Caco-2 (cell line): ENCODE measurements at regions not wholly inside any gene's neighbourhood (a gene's known extent, or its start where the extent isn't known, plus 50 kb on each side); places are given as distances from the start of the nearest gene placed in this dataset.

ENCODE experiments used
- BruUV-seq: library from RNA; stranded (reverse); fragments of 400-500 nt; replicated peaks from 2 replicates; lab custom pipeline; 2021; lab: Mats Ljungman, UMichigan
- CTCF ChIA-PET: fragments of 300-600 bp; sonication (Branson Sonifier 250); formaldehyde crosslinking; loops from one replicate; lab custom pipeline; 2022; ENCODE audit warnings: antibody characterized with exemption; lab: Charles Lee
- POLR2A ChIA-PET: fragments of 300-600 bp; sonication (Branson Sonifier 250); formaldehyde crosslinking; loops from one replicate; lab custom pipeline; 2022; ENCODE audit warnings: antibody characterized with exemption; lab: Charles Lee
- DNase-seq, 2 experiments: peaks; one replicate each; pipeline versions ENCODE4 v3.0.0 to v3.0.0-alpha.2; 2020 to 2022
- H3K27me3 ChIP-seq: replicated peaks from 2 replicates; pipeline ENCODE4 v1.6.0; 2011; ENCODE audit warnings: low read length; ENCODE audit not compliant: control insufficient read depth, insufficient read depth
- H3K36me3 ChIP-seq: 2 replicates; pipeline ENCODE4 v1.5.1; 2011; ENCODE audit warnings: low read length; ENCODE audit not compliant: control insufficient read depth, insufficient read depth
- H3K4me1 ChIP-seq: fragments of 250-450 bp; sonication (Bioruptor Pico); 2 replicates; pipeline ENCODE4 v1.5.1; 2020; ENCODE audit warnings: mild to moderate bottlenecking
- H3K4me3 ChIP-seq: 2 replicates; pipeline ENCODE4 v1.5.1; 2011; ENCODE audit warnings: low read depth, mild to moderate bottlenecking, control low read depth, low read length
- H3K9me3 ChIP-seq: fragments of 250-450 bp; sonication (Bioruptor Pico); 2 replicates; pipeline ENCODE4 v1.5.1; 2020; ENCODE audit warnings: mild to moderate bottlenecking, moderate library complexity
- H3K27ac Mint-ChIP-seq: one replicate; pipeline ENCODE4 v1.8.0; 2022; ENCODE audit warnings: mixed read lengths; ENCODE audit not compliant: unreplicated experiment
- H3K27me3 Mint-ChIP-seq: one replicate; pipeline ENCODE4 v1.8.0; 2022; ENCODE audit warnings: mixed read lengths; ENCODE audit not compliant: insufficient read depth, unreplicated experiment
- H3K36me3 Mint-ChIP-seq: one replicate; pipeline ENCODE4 v1.8.0; 2022; ENCODE audit warnings: mild to moderate bottlenecking, mixed read lengths; ENCODE audit not compliant: insufficient read depth, unreplicated experiment
- H3K4me1 Mint-ChIP-seq: one replicate; pipeline ENCODE4 v1.8.0; 2022; ENCODE audit warnings: low read depth, mixed read lengths; ENCODE audit not compliant: unreplicated experiment
- H3K4me3 Mint-ChIP-seq: one replicate; pipeline ENCODE4 v1.8.0; 2022; ENCODE audit warnings: mild to moderate bottlenecking, moderate library complexity, mixed read lengths; ENCODE audit not compliant: unreplicated experiment
- H3K9me3 Mint-ChIP-seq: one replicate; pipeline ENCODE4 v1.8.0; 2022; ENCODE audit warnings: mixed read lengths; ENCODE audit not compliant: unreplicated experiment
- intact Hi-C: fragments of 100-400 bp; cut with micrococcal nuclease; formaldehyde crosslinking; loops from one replicate; pipeline ENCODE4 v1.10.0; 2022; ENCODE audit not compliant: unreplicated experiment
- TF ChIP-seq, protein P1 (sequence below), 2 experiments: fragments of 200-600 bp in 1 of 2; IDR thresholded peaks; 1 replicate in 1 of 2; 2 replicates in 1 of 2; pipeline versions ENCODE4 v1.5.1 to v1.8.0; 2011 to 2022; ENCODE audit warnings: antibody characterized with exemption in 1 of 2, control low read depth in 1 of 2, inconsistent platforms in 1 of 2, low read depth in 1 of 2, low read length in 1 of 2, mild to moderate bottlenecking in 1 of 2, moderate library complexity in 1 of 2; ENCODE audit not compliant: insufficient read depth in 1 of 2, severe bottlenecking in 1 of 2, unreplicated experiment in 1 of 2

DNA sequence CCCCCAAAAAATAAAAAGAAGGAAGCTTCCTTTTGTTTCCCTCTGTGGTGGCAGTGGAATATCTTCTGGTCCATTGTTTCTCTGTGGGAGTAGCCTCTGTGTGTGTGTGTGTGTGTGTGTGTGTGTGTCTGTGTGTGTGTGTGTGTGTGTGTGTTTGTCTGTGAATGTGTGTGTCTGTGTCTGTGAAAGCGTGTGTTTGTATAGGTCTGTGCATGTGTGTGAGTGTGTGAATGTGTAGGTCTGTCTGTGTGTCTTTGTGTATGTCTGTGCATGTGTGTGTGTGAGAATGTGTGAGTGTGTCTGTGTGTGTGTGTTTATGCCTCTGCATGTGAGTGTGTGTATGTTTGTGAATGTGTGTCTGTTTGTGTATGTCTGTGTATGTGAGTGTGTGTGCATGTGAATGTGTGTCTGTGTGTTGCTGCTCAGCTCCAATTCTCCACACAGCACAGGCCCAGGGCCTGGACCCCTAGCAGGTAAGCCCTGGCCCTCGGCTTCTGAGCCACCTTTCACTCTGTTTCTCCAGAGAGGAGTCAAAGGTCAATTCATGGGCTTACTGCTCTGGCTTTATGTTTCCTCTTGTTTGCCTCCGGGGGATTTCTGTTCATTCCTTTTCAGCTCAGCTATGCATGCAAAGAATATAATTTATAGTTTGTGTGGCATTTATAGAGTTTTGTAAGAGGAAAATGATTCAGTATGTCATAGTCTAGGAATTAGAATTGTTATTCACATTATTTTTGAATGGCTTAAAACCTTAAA lies 89.8 kb downstream of the UCHL1 start:
- peak overlapping the region; percentile 4 for H3K27ac Mint-ChIP-seq
- Histone ChIP-seq H3K4me3 (no peak overlapping the region), H3K36me3 (no peaks in the 10 kb centered on the region), H3K27me3 (no peaks in the 10 kb centered on the region), H3K4me1 (peaks cover 16% of the 10 kb centered on the region), H3K9me3 (no peaks in the 10 kb centered on the region; the same call in 1 of the 2 replicates)
- BruUV-seq: no TSS peak
- peaks cover 7% of the 10 kb centered on the region for H3K4me1 Mint-ChIP-seq
- no peaks in the 10 kb centered on the region for H3K27me3 Mint-ChIP-seq
- CTCF ChIA-PET: no interaction called here
- no peaks in the 10 kb centered on the region for H3K9me3 Mint-ChIP-seq
- no peaks in the 10 kb centered on the region for H3K36me3 Mint-ChIP-seq
- intact Hi-C loops: no loop called here
- DNase-seq: peak; percentile 34 to 42
- POLR2A ChIA-PET: no interaction called here
- no peak overlapping the region for H3K4me3 Mint-ChIP-seq
- TF ChIP-seq, protein P1, sequence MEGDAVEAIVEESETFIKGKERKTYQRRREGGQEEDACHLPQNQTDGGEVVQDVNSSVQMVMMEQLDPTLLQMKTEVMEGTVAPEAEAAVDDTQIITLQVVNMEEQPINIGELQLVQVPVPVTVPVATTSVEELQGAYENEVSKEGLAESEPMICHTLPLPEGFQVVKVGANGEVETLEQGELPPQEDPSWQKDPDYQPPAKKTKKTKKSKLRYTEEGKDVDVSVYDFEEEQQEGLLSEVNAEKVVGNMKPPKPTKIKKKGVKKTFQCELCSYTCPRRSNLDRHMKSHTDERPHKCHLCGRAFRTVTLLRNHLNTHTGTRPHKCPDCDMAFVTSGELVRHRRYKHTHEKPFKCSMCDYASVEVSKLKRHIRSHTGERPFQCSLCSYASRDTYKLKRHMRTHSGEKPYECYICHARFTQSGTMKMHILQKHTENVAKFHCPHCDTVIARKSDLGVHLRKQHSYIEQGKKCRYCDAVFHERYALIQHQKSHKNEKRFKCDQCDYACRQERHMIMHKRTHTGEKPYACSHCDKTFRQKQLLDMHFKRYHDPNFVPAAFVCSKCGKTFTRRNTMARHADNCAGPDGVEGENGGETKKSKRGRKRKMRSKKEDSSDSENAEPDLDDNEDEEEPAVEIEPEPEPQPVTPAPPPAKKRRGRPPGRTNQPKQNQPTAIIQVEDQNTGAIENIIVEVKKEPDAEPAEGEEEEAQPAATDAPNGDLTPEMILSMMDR (IDR thresholded peaks at IDR 0.05; ENCODE audit: insufficient read depth in 1 of 2, low read depth in 1 of 2, low read length in 1 of 2, severe bottlenecking in 1 of 2, unreplicated experiment in 1 of 2): no peak

DNA sequence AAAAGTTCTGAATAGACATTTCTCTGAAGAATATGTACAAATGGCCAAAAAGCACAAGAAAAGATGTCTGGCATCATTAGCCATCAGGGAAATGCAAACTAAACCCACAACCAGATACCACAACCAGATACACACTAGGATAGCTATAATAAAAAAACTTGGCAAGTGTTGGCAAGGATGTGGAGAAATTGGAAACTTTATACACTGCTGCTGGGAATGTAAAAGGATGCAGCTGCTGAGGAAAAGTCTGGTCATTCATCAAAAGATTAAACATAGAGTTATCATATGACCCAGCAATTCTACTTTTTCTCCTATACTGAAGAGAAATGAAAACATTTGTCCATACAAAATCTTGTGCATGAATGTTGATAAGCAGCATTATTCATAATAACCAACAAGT lies 92.3 kb downstream of the UCHL1 start:
- Histone ChIP-seq H3K4me1 (peaks cover 16% of the 10 kb centered on the region), H3K4me3 (no peak overlapping the region), H3K9me3 (no peaks in the 10 kb centered on the region; the same call in 1 of the 2 replicates), H3K27me3 (no peaks in the 10 kb centered on the region), H3K36me3 (no peaks in the 10 kb centered on the region)
- ChIA-PET CTCF (no interaction called here), POLR2A (no interaction called here)
- Mint-ChIP-seq H3K9me3 (no peaks in the 10 kb centered on the region), H3K27ac (no peak overlapping the region), H3K4me1 (peaks cover 7% of the 10 kb centered on the region), H3K27me3 (no peaks in the 10 kb centered on the region), H3K4me3 (no peak overlapping the region), H3K36me3 (no peaks in the 10 kb centered on the region)
- no TSS peak for BruUV-seq
- intact Hi-C loops: no loop called here
- no peak for DNase-seq
- TF ChIP-seq, protein P1 (IDR thresholded peaks at IDR 0.05; ENCODE audit: insufficient read depth in 1 of 2, low read depth in 1 of 2, low read length in 1 of 2, severe bottlenecking in 1 of 2, unreplicated experiment in 1 of 2): no peak

DNA sequence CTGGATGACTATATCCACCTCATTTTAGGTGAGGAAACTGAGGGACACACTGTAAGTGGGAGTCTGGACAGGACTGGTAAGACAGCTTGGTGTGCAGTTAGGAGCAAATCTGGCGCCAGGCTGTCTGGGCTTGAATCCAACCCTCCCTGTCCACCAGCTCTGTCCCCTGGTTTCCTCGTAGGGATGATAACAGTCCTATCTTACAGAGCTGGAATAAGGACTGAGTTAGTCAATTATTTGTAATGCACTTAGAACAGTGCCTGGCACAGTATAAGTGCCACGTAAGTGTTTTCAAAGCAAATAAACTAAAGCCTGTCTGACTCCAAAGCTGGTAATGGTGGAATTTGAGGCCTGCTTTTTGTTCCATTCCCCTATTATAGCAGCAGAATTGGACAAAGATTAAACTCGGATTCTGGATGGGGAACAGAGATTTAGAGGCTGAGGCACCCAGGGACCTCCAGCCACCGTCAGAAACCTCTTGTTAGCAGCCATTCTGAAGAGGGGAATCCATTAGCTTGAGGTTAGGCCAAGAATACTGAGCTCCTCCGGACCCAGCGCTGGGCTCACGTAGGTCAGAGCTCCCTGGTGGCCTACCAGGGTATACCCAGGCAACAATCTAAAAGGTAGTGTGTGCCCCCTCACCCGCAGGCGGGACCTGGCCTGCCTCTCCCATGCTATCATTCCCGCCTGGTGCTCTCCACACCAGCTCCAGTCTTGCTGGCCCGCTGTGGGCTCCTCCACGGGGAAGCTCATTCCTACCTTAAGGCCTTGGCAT lies 102.1 kb downstream of the UCHL1 start:
- no peak overlapping the region for H3K4me3 ChIP-seq
- Mint-ChIP-seq H3K4me1 (no peaks in the 10 kb centered on the region), H3K27ac (no peak overlapping the region), H3K4me3 (peak overlapping the region; percentile 72), H3K9me3 (no peaks in the 10 kb centered on the region), H3K36me3 (no peaks in the 10 kb centered on the region), H3K27me3 (no peaks in the 10 kb centered on the region)
- no peaks in the 10 kb centered on the region for H3K4me1 ChIP-seq
- TF ChIP-seq, protein P1 (IDR thresholded peaks at IDR 0.05; ENCODE audit: insufficient read depth in 1 of 2, low read depth in 1 of 2, low read length in 1 of 2, severe bottlenecking in 1 of 2, unreplicated experiment in 1 of 2): no peak
- H3K27me3 ChIP-seq: peaks cover 2% of the 10 kb centered on the region; the same call in 1 of the 2 replicates
- intact Hi-C loops: no loop called here
- BruUV-seq: no TSS peak
- ChIA-PET CTCF (interaction anchor here (0.6 to 1.0 kb wide), 5 partner anchors 69 to 147 kb away, joined by 3 to 4 read pairs (median 3); no protein-coding TSS in a partner anchor), POLR2A (interaction anchor here (0.5 kb wide), 1 partner anchor 151 kb away, joined by 3 read pairs; no protein-coding TSS in a partner anchor)
- H3K36me3 ChIP-seq: no peaks in the 10 kb centered on the region
- H3K9me3 ChIP-seq: no peaks in the 10 kb centered on the region
- DNase-seq: peak in 1 of 2 experiments; percentile 21
